ENCODE measurements at regions not wholly inside any gene's neighbourhood (a gene's known extent, or its start where the extent isn't known, plus 50 kb on each side); places are given as distances from the start of the nearest gene placed in this dataset.

DNA sequence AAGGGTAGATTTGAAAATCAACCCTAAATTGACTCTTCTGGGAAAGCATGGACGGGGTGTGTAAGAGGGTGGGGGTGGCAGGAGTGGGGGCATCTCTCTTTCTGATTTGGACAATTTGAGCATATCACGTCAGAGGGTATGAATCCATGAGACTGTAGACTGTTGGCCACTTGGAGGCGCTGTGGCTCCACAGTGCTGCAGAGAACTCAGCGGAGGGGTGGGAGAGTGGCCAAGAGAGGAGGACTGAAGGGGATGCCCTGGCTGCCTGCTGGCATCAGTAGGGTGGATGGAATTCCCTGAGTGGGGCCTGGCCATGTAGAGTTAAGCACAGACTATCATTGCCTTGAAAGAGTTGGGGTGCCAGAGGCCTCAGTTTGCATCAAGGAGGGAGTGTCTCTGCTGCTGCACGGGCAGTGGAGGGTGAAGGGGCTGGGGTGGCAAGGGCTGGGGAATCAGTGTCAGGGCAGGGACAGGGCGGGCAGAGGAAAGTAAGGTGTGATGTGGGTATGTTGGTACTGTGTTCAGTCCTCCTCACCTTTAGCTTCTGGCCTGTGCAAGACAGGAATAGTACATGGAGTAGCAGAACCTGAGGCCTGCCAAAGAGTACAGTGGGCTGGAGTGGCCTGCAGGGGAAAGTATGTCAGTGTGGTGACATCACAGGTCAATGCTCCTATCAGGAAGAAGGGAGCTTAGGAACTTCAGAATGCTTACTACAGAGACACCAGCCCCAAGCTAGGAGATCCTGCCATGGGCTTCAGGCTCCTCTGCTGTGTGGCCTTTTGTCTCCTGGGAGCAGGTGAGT lies 133.5 kb upstream of the PRSS58 start:
- no peaks in the 10 kb centered on the region for H3K36me3 ChIP-seq (ENCODE audit: control insufficient read depth, insufficient read depth, low read length)
- H3K9me3 ChIP-seq (ENCODE audit: control insufficient read depth, low read length): no peaks in the 10 kb centered on the region
- no peak overlapping the region for H3K4me3 ChIP-seq (ENCODE audit: low read length)
- no peak overlapping the region for H3K9ac ChIP-seq (ENCODE audit: low read length)
- H3K4me1 ChIP-seq (ENCODE audit: control insufficient read depth, insufficient read depth, low read length): peaks cover 6% of the 10 kb centered on the region
- no peaks in the 10 kb centered on the region for H3K27me3 ChIP-seq (ENCODE audit: control insufficient read depth, insufficient read depth, low read length)

DNA sequence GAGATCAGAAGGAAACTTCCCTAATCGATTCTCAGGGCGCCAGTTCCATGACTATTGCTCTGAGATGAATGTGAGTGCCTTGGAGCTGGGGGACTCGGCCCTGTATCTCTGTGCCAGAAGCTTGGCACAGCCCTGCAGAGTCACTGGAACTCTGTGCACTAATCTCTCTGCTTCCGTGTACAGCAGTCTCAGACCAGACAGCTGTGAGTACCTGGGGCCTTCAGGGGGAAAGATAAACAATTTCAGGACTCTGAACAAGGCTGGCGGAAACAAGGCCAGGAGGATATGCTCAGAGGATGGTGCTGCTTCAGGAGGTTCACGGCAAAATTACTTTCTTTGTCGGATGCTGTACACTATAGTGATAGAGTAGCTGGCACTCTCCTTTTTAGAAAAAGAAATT lies 131.7 kb upstream of the PRSS58 start:
- no peak overlapping the region for H3K9ac ChIP-seq (ENCODE audit: low read length)
- no peaks in the 10 kb centered on the region for H3K36me3 ChIP-seq (ENCODE audit: control insufficient read depth, insufficient read depth, low read length)
- no peak overlapping the region for H3K4me3 ChIP-seq (ENCODE audit: low read length)
- no peaks in the 10 kb centered on the region for H3K9me3 ChIP-seq (ENCODE audit: control insufficient read depth, low read length)
- no peaks in the 10 kb centered on the region for H3K27me3 ChIP-seq (ENCODE audit: control insufficient read depth, insufficient read depth, low read length)
- peaks cover 6% of the 10 kb centered on the region for H3K4me1 ChIP-seq (ENCODE audit: control insufficient read depth, insufficient read depth, low read length)

DNA sequence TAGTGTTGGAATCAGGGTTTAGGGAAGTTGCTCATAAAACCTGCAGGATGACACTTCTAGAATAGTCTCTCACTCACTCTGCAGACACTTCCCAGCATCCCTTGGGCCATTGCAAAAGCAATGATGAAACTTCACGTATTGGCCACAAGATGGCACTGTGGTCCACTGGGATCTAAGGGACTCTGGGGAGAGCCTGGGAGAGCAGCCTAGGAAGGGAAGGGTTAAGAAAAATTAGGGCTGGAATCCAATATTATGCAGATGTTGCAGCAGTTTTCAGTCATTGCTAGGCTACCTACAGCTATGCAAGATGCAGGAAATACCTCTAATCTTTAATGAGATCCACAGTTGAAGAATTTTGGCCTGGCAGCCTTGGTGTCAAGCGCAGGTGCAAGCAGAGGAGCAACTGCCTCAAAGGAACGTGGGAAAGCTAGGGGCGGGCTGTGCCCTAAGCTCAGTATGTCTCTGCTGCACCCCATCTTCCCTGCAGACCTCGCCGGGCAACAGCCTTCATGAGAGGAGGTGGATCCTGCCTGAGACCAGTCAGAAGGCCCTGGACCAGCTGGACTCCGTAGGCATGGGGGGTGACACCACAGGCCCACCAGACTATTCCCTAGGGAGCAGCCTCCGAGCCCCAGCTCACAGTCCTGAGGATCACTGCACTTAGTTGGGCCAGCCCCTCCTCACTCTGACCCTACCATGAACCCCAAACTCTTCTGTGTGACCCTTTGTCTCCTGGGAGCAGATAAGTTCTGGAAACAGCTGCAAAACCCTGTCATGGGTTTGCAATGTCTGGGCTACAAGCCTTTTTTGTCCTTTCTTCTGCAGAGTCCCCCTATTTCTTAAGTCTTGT lies 127.9 kb upstream of the PRSS58 start:
- H3K27me3 ChIP-seq (ENCODE audit: control insufficient read depth, insufficient read depth, low read length): no peaks in the 10 kb centered on the region
- H3K9me3 ChIP-seq (ENCODE audit: control insufficient read depth, low read length): no peaks in the 10 kb centered on the region
- H3K9ac ChIP-seq (ENCODE audit: low read length): no peak overlapping the region
- H3K36me3 ChIP-seq (ENCODE audit: control insufficient read depth, insufficient read depth, low read length): no peaks in the 10 kb centered on the region
- peaks cover 6% of the 10 kb centered on the region for H3K4me1 ChIP-seq (ENCODE audit: control insufficient read depth, insufficient read depth, low read length)
- no peak overlapping the region for H3K4me3 ChIP-seq (ENCODE audit: low read length)

DNA sequence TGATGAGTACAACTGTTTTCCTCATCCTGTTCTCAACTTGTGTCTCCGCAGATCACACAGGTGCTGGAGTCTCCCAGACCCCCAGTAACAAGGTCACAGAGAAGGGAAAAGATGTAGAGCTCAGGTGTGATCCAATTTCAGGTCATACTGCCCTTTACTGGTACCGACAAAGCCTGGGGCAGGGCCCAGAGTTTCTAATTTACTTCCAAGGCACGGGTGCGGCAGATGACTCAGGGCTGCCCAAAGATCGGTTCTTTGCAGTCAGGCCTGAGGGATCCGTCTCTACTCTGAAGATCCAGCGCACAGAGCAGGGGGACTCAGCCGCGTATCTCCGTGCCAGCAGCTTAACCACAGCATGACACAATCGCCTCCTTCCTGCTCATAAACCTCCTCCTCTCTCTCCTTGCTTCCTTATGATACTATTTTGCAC lies 126.7 kb upstream of the PRSS58 start:
- Histone ChIP-seq H3K9ac (ENCODE audit: low read length) (no peak overlapping the region), H3K4me1 (ENCODE audit: control insufficient read depth, insufficient read depth, low read length) (peaks cover 5% of the 10 kb centered on the region), H3K4me3 (ENCODE audit: low read length) (no peak overlapping the region), H3K9me3 (ENCODE audit: control insufficient read depth, low read length) (no peaks in the 10 kb centered on the region), H3K36me3 (ENCODE audit: control insufficient read depth, insufficient read depth, low read length) (no peaks in the 10 kb centered on the region), H3K27me3 (ENCODE audit: control insufficient read depth, insufficient read depth, low read length) (no peaks in the 10 kb centered on the region)

DNA sequence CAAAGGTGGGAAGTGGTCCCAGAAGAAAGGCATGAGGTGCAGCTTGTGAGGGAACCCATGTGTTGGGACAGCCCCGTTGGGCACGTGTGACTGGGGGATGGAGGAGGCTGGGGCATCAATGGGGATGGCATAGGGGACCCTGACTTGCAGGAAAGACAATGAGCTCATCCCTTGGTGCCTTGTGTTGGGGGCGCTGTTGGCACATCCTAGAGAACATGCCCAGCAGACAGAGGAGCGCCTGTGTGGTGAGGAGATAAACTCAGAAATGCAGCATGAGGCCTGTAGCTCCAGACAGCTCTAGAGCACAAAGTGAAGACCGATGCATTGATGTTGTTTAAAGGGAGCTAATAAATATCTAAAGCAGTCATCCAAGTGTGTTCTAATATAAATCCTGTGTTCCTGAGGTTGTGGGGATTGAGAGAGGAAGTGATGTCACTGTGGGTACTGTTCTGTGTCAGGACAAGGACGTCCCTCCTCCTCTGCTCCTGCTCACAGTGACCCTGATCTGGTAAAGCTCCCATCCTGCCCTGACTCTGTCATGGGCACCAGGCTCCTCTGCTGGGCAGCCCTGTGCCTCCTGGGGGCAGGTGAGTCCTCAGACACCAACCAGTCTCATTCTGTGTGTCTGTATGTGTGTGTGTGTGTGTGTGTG lies 126.1 kb upstream of the PRSS58 start:
- Histone ChIP-seq H3K27me3 (ENCODE audit: control insufficient read depth, insufficient read depth, low read length) (no peaks in the 10 kb centered on the region), H3K9me3 (ENCODE audit: control insufficient read depth, low read length) (no peaks in the 10 kb centered on the region), H3K4me1 (ENCODE audit: control insufficient read depth, insufficient read depth, low read length) (no peaks in the 10 kb centered on the region), H3K36me3 (ENCODE audit: control insufficient read depth, insufficient read depth, low read length) (no peaks in the 10 kb centered on the region), H3K4me3 (ENCODE audit: low read length) (no peak overlapping the region), H3K9ac (ENCODE audit: low read length) (no peak overlapping the region)

DNA sequence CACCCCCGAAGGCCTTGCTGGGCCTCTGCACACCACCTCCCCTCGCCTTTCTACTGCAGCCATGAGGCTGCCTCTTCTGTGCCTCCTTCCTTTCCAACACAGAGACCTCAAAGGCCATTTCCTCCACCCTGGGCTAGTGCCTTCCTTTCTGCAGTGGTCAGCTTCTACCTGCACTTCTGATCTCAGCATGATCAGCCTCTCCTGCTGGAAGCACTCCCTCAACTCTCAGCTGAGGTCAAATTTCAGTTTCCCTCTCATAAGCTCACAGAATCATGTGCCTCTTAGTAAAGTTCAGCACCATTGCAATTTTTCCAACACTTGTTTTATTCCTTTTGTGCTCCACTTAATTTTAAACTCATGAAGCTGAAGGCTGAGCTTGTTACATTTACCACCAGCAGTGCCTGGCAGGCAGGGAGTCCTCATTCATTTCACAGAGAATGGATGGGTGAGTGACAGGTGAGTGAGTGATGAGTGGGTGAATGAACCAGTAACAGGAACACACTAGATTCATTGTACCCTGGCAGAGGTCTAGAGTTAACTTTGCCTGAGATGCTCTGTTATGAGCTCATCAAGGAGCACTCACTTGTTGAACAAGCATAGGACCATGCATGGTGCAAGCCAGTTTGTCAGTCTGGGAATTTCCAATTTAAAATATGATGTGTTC lies 124.0 kb upstream of the PRSS58 start:
- Histone ChIP-seq H3K36me3 (ENCODE audit: control insufficient read depth, insufficient read depth, low read length) (no peaks in the 10 kb centered on the region), H3K4me1 (ENCODE audit: control insufficient read depth, insufficient read depth, low read length) (no peaks in the 10 kb centered on the region), H3K4me3 (ENCODE audit: low read length) (no peak overlapping the region), H3K27me3 (ENCODE audit: control insufficient read depth, insufficient read depth, low read length) (no peaks in the 10 kb centered on the region), H3K9ac (ENCODE audit: low read length) (no peak overlapping the region), H3K9me3 (ENCODE audit: control insufficient read depth, low read length) (no peaks in the 10 kb centered on the region)

DNA sequence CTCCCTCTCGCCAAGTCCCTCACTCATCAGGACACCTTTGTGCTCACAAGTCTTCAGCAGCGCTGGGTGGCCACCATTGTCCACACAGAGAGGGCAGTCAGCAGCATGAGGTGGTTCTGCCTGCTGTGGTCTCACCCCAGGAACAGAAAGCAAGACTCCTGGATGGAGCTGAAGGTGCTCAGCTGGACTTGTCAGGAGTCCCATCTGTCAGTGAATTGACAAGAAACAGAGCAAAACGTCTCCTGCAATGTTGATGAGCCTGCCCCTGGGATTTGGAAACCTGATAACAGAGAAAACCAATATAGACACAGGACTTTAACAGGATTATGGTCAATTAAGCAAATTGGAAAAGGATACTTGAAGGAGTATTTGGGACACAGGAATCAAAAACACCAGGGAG lies 122.2 kb upstream of the PRSS58 start:
- Histone ChIP-seq H3K9me3 (ENCODE audit: control insufficient read depth, low read length) (no peaks in the 10 kb centered on the region), H3K9ac (ENCODE audit: low read length) (no peak overlapping the region), H3K36me3 (ENCODE audit: control insufficient read depth, insufficient read depth, low read length) (no peaks in the 10 kb centered on the region), H3K4me3 (ENCODE audit: low read length) (no peak overlapping the region), H3K4me1 (ENCODE audit: control insufficient read depth, insufficient read depth, low read length) (peaks cover 8% of the 10 kb centered on the region), H3K27me3 (ENCODE audit: control insufficient read depth, insufficient read depth, low read length) (no peaks in the 10 kb centered on the region)

DNA sequence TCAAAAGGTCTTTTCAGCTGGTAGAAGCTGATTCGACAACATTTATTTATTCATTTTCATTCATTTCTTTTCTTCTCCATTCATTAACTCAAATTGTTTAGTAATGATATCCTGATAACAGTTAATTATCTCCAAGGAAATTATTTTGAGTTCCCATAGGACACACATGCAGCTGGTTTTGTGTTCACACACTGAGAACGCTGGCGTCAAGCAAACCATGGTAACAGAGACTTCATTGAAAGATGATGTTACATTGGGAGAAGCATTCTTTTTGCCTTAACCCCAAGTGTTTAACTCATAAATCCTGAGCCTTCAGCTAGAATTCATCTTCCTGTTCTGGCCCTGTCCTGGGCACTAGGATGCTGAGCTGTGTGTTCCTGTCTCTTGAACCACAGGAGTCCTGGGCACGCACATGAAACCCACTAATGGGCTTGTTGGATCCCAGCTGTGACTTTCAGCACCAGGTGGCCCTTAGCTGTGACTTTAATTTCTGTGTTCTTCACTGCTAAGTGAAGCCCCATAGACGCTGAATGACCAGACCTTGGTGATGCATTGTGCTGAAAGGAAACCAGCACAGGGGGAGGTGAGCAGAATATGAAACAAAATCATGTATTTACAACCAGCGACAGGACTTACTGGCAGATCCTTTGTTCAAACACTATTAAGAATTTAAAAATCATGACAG lies 121.5 kb upstream of the PRSS58 start:
- no peaks in the 10 kb centered on the region for H3K36me3 ChIP-seq (ENCODE audit: control insufficient read depth, insufficient read depth, low read length)
- H3K4me3 ChIP-seq (ENCODE audit: low read length): no peak overlapping the region
- H3K9me3 ChIP-seq (ENCODE audit: control insufficient read depth, low read length): no peaks in the 10 kb centered on the region
- peaks cover 8% of the 10 kb centered on the region for H3K4me1 ChIP-seq (ENCODE audit: control insufficient read depth, insufficient read depth, low read length)
- no peak overlapping the region for H3K9ac ChIP-seq (ENCODE audit: low read length)
- H3K27me3 ChIP-seq (ENCODE audit: control insufficient read depth, insufficient read depth, low read length): no peaks in the 10 kb centered on the region

DNA sequence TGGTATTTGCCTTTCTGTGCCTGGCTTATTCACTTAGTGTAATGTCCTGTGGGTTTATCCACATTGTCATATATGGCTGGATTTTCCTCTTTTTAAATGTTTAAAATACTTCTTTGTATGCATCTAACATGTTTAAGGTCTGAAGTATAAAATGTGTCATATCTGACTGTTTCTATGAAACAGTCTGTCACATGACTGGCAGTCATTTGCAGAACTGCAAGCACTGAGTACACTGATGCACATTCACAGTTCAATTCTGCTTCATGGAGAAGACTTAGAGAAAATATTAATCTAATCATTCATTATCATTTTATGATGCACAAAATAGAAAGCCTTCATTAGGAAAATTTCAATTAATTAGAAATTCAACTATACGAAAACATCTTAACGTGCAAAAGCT lies 119.7 kb upstream of the PRSS58 start:
- no peak overlapping the region for H3K9ac ChIP-seq (ENCODE audit: low read length)
- no peaks in the 10 kb centered on the region for H3K36me3 ChIP-seq (ENCODE audit: control insufficient read depth, insufficient read depth, low read length)
- H3K9me3 ChIP-seq (ENCODE audit: control insufficient read depth, low read length): no peaks in the 10 kb centered on the region
- H3K27me3 ChIP-seq (ENCODE audit: control insufficient read depth, insufficient read depth, low read length): no peaks in the 10 kb centered on the region
- peaks cover 11% of the 10 kb centered on the region for H3K4me1 ChIP-seq (ENCODE audit: control insufficient read depth, insufficient read depth, low read length)
- no peak overlapping the region for H3K4me3 ChIP-seq (ENCODE audit: low read length)

DNA sequence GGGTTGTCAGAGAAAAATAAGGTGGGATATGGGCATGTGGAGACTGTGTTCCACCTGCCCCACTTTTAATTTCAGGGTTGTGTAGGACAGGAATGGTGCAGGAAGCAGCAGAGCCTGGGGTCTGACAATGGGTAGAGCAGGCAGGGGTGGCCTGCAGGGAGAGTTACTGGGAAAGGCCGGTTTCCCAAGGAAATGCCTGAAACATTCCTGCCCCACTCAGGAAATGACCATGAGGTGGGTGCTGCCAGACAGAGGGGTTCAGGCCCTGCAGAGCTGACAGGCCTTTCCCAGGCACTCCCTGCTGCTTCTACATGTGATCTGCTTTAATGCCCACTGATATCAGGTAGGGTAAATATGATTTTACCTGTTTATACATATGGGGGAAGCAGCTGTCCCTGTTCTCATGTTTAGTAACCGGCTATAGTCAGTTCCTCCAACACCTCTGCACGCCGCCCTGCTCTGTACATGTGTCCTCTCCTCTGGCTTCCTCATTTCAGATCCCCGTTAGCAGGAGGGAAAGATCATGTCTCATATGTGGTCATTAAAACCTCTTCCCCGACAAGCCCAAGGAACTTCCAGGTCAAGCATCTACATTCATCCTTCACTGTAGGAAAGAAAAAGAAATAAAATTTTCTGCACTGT lies 118.6 kb upstream of the PRSS58 start:
- H3K4me3 ChIP-seq (ENCODE audit: low read length): no peak overlapping the region
- H3K36me3 ChIP-seq (ENCODE audit: control insufficient read depth, insufficient read depth, low read length): no peaks in the 10 kb centered on the region
- H3K9ac ChIP-seq (ENCODE audit: low read length): no peak overlapping the region
- H3K4me1 ChIP-seq (ENCODE audit: control insufficient read depth, insufficient read depth, low read length): peaks cover 11% of the 10 kb centered on the region
- H3K27me3 ChIP-seq (ENCODE audit: control insufficient read depth, insufficient read depth, low read length): no peaks in the 10 kb centered on the region
- H3K9me3 ChIP-seq (ENCODE audit: control insufficient read depth, low read length): no peaks in the 10 kb centered on the region

DNA sequence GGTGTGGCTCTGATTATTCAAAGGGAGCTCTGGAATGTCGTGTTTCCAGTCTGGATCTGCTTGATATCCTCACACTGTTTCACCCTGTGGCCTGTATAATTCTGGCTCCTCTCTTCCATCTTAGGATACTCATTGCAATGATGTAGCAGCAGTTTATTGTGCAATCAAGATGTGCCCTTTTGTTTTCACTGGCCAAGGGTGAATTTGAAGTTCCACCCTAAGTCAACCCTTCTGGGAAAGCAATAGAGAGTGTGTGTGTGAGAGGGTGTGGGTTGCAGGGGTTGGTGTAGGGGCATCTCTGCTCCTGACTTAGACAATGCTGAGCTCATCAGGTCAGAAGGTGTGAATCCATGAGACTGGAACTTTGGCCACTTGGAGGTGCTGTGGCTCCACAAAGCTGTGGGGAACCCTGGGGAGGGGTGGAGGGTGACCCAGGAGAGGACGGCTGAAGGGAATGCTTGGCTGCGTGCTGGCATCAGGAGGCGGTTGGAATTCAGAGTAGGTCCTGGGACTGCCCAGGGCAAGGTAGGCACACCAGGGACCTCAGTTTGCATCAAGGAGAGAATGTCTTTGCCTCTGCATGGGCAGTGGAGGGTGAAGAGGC lies 118.0 kb upstream of the PRSS58 start:
- H3K4me3 ChIP-seq (ENCODE audit: low read length): no peak overlapping the region
- no peaks in the 10 kb centered on the region for H3K9me3 ChIP-seq (ENCODE audit: control insufficient read depth, low read length)
- no peaks in the 10 kb centered on the region for H3K36me3 ChIP-seq (ENCODE audit: control insufficient read depth, insufficient read depth, low read length)
- peaks cover 11% of the 10 kb centered on the region for H3K4me1 ChIP-seq (ENCODE audit: control insufficient read depth, insufficient read depth, low read length)
- H3K9ac ChIP-seq (ENCODE audit: low read length): no peak overlapping the region
- no peaks in the 10 kb centered on the region for H3K27me3 ChIP-seq (ENCODE audit: control insufficient read depth, insufficient read depth, low read length)
